ENCODE measurements at regions not wholly inside any gene's neighbourhood (a gene's known extent, or its start where the extent isn't known, plus 50 kb on each side); places are given as distances from the start of the nearest gene placed in this dataset.
"Not testable (repeated sequence)": the region's sequence is repeated elsewhere in the genome, so short reads cannot be mapped to it uniquely, and the experiment has no call there.

DNA sequence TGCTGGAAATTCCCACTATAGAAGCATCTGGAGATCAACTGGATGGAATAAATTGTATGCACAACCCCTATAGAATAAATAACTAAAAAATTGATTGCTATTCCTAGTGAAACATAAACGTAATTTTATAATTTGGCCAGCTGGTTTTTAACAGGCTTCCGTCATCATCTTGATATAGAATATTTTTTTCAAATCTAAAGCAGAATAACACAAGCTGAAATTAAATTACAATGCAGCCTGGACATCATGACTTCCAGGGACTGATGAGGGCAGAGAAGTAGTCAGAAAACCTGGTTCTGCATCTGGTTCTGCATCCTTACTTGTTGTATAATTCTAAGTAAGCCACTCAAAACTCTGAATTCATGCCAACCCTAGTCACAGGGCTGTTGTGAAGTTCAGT, 146.1 kb downstream of the MEX3B start:
- DNase-seq (ENCODE audit: low spot score) = no peak

GRCh38 chr15:81899024-81899423, 146.8 kb downstream of the MEX3B start:
- no peak for DNase-seq (ENCODE audit: low spot score)

- no peak for DNase-seq (ENCODE audit: low spot score)
Observed at GRCh38 chr15:81897057-81897677, 148.7 kb downstream of the MEX3B start.

DNA sequence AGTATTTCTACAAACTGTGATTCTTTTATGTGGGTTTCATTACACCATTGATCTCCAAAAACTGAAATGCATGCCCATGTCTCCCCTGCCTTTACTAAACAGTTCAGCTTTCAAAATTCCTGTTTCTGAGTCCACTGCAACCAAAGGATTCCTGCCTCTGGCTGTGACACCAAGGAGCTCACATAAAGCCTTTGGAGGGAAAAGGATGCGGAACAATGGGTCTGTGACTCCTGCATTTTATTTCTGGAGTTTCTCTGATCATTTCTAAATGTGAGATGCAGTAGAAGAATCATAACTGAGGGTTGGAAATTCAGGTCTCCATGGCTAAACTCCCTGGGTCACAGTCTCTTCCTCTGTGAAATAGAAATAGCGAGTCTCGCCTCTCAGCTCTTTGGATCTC, 149.5 kb downstream of the MEX3B start:
- no peak for DNase-seq (ENCODE audit: low spot score)

DNA sequence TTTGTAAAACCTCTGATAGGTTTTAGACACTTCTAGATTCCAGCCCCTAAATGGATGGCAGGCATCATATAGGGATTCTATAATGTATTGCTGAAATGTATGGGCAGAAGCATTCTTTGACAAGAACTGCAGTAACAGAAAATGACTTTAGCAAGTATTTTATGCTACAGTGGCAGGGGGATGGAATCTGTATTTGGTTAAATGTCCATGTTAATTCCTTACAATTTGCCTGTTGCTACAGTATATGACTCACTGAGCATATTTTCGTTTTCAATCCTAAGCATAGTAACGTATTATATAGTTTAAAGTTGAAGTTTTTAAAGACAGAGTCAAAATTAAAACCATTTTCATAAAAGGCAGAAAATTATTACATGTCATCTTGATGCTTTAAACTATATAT, 150.1 kb downstream of the MEX3B start:
- DNase-seq (ENCODE audit: low spot score) = no peak

DNA sequence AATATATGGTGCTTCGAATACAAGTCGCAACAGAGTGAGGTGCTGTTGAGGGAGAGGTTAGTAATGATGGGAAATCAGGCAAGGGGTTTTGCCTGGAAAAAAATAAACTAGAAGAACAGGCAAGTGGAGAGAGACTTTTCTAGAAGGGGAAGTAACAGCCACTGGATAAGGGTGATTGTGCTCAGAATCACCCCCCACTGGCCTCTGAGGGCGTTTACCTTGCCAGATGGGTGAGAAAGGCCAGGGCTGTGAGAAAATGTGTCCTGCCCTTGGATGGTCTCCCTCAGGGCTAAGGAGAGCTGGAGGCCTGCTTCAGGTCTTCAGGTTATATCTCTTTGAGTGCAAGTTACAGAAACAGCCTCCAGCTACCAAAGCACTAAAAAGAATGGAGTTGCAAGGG, 151.8 kb downstream of the MEX3B start:
- no peak for DNase-seq (ENCODE audit: low spot score)

DNA sequence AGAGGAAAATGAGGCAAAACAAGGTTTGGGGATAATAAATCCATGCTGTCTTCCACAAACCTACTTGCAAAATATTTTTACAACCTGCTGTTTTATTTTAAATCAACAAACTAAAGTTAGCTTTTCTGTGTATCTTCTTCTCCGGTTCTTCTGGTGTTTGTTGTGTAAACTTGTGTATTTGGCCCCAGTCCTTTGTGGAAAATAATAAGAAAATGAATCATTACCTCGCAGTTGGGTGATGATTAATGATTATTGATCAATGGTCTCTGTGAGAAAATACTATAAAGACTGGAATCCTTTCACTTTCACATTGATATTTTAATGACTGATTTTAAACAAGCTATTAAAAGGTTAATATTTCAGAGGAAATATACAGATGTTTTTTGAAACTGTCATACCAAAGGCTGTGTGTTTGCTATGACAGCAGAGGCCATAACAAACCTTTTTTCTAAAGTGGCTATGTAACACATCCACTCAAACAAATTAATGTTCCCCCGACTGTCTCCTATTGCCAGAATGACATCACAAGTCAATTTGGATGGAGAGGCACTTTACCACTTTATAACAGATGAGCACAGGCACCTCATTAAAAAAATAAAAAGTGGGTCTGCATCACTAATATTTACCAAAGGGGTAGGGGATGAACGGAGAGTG, 152.5 kb downstream of the MEX3B start:
- DNase-seq (ENCODE audit: low spot score) = no peak

DNA sequence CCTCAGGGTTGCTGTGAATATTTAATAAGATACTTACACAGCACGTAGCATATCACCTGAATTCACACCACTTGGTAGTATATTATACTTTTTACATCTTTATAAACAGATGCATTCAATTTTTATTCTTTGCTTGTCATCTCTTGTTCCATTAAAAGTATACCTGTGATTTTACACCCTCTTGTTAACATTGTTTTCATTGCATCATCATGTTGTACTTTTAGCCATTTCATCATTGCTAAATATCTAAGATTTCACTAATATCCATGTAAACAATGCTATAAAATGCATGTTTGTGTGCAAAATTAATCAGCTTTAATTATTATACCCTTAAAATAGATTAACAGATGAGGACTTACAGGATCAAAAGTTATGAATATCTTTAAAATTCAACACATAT, 155.3 kb downstream of the MEX3B start:
- DNase-seq (ENCODE audit: low spot score) = no peak

GRCh38 chr15:81889485-81889881, 156.3 kb downstream of the MEX3B start:
- no peak for DNase-seq (ENCODE audit: low spot score)

DNA sequence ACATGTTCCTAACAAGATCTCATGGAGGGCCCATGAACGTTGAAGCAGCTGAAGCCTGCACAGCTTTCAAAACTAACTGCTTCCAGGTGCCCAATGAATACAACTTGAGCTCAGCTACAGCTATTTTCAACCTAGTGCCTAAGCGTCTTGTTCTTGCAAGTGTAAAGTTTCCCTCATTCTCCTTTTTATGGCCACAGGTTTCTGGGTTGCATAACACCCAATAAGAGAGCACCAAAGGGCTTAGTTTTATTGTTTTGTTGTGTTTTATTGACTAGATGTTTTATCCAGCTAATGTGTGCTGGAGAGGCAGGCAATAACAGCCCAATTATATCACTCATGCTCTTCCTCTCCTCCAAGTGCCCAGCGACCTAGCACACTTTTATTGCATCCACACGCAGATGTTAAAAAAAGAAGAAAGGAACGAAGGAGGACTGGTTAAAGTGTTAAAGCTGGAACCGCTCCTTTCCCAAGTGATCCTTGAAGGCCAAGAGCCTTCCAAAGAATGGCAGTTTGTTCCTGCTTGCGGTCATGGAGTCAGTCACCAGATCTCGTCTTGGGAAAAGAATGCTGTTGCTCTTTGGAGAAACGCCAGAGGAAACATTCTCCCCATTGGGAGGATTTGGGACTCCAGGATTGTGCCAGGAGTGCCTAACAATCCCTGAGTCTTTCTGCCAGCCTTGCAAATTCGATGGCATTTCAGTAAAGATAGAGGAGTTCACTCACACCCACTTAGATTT, 156.9 kb downstream of the MEX3B start:
- no peak for DNase-seq (ENCODE audit: low spot score)

GRCh38 chr15:81887912-81888311, 157.9 kb downstream of the MEX3B start:
- DNase-seq (ENCODE audit: low spot score) = no peak

DNA sequence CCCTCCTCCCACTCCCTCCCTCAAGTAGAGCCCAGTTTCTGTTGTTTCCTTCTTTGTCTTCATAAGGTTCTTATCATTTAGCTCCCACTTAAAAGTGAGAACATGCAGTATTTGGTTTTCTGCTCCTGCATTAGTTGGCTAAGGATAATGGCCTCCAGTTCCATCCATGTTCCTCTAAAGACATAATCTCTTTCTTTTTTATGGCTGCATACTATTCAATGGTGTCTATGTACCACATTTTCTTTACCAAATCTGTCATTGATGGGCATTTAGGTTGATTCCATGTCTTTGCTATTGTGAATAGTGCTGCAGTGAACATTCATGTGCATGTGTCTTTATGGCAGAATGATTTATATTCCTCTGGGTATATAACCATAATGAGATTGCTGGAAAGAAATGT, 158.6 kb downstream of the MEX3B start:
- DNase-seq (ENCODE audit: low spot score) = not testable (repeated sequence)

DNA sequence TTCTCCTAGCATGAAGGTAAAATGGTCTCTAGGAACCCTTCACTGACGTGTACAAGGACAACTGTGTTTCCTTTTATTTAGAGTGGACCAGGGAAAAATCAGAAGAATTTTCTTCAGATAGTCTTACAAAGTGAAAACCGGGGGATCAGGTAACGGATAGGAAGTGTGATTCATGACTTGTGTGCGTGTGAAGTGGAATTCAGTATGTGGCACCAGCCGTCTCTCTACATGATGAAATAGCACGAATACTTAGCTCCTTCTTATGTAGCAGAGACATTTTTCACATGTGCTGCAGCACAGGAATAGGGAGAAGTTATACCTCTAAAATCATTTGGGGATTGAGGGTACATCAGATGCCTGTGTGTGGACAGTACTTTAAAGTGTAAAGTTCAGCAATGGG, 159.2 kb downstream of the MEX3B start:
- DNase-seq (ENCODE audit: low spot score) = no peak

DNA sequence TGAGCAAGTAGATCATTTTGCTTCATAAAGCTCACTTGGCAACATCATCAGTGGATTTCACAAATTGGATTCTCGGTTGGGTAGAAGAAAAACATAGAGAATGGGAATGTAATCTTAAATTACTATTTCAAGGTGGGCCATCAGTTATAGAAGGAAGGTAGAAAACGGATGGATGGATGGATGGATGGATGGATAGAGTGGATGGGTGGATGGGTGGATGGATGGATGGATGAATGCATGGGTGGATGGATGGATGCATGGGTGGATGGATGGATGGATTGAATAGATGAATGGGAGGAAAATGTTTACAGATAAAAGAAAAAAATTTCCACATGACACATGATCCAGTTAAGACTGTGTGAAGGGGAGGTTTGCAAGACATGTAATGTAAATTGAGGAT, 159.7 kb downstream of the MEX3B start:
- DNase-seq (ENCODE audit: low spot score) = no peak

DNA sequence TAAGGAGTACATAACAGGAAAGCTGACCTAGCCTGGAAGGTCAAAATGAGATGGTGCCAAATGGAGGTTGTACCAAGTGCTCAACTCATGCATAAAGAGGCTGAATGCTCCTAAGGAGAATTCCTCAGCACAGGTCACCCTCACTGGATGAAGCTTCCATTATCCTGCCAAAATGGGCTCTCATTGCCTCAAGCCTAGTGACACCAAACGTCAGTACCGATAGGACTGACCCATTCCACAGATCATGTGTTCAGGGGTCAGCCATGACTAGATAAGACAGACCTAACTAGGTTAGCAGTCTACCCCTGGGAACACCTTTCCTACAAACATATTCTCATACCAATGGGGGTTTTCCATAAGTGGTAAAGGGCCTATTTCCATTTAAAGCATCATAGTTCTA, 160.7 kb downstream of the MEX3B start:
- DNase-seq (ENCODE audit: low spot score) = no peak

DNA sequence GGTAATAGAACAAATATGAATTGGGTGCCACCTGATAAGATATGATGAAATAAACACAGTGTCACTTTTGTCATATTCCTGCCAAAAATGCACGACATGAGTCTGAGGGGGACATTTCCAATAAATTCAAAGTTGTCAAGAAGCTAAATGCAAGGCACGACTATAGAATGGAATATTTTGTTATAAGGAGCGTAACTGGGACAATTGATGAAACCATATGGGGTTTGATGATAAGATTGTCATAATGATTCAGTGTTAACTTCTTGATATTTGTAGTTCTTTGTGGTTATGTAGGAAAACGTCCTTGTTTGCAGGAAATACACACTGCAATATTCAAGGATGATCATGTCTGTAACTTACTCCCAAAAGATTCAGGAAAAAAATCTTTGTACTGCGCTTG, 163.3 kb downstream of the MEX3B start:
- DNase-seq (ENCODE audit: low spot score) = no peak

DNA sequence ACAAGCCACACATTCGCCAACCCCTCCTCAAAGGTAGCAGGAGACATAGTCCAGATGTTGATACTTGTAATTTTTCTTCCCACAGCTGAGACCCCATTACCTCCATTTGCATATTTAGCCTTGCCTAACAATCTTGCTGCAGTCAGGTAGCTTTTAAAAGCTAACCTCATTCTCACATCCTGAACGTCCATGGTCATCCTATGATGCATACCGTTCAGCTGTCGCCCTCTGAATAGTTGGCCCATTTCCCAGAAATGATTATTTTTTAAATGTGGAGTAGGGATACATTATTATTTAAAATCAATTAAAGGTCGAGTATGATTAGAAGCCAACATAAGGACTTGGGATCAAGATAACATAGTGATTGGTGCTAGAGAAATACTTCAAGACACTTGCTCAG, 165.0 kb downstream of the MEX3B start:
- DNase-seq (ENCODE audit: low spot score) = no peak

DNA sequence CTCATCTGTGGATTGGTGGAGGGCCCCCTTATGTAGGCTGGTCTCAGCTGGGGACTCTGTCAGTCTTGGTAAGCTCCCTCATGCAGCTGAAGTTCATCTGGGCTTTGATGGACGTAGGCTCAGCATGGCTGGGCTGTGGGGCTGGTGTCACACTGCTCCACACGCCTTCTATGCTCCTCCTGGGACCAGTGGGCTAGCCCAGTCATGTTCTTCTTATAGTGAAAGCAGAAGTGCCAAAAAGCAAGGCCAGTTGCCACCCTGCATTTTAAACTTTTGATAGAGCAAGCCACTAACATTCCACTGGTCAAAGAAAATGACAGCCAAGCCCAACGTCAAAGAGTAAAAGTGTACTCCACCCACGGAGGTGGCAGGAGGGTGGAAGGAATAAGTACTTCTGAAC, 165.5 kb downstream of the MEX3B start:
- no peak for DNase-seq (ENCODE audit: low spot score)

GRCh38 chr15:81875717-81876116, 170.1 kb downstream of the MEX3B start:
- not testable (repeated sequence) for DNase-seq (ENCODE audit: low spot score)

DNA sequence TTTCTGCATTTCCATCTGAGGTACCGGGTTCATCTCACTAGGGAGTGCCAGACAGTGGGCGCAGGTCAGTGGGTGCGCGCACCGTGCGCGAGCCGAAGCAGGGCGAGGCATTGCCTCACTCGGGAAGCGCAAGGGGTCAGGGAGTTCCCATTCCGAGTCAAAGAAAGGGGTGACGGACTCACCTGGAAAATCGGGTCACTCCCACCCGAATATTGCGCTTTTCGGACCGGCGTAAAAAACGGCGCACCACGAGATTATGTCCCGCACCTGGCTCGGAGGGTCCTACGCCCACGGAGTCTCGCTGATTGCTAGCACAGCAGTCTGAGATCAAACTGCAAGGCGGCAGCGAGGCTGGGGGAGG, 175.1 kb downstream of the MEX3B start:
- not testable (repeated sequence) for DNase-seq (ENCODE audit: low spot score)

DNA sequence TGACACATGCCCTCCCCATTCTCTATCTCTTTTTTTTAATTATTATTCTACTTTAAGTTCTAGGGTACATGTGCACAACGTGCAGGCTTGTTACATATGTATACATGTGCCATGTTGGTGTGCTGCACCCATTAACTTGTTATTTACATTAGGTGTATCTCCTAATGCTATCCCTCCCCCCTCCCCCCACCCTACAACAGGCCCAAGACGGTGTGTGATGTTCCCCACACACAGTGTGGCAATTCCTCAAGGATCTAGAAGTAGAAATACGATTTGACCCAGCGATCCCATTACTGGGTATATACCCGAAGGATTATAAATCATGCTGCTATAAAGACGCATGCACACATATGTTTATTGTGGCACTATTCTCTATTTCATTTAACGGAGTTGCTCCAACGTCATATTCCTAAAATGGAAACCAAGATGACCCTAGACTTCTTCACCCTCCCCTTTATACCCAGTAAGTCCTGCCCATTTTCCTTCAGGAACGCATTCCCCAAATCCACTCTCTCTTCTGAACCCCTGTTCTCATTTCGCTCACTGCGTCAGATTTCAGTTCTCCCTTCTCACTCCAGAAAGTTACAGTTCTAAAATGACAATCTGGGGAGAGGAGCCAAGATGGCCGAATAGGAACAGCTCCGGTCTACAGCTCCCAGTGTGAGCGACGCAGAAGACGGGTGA, 175.6 kb downstream of the MEX3B start:
- not testable (repeated sequence) for DNase-seq (ENCODE audit: low spot score)

DNA sequence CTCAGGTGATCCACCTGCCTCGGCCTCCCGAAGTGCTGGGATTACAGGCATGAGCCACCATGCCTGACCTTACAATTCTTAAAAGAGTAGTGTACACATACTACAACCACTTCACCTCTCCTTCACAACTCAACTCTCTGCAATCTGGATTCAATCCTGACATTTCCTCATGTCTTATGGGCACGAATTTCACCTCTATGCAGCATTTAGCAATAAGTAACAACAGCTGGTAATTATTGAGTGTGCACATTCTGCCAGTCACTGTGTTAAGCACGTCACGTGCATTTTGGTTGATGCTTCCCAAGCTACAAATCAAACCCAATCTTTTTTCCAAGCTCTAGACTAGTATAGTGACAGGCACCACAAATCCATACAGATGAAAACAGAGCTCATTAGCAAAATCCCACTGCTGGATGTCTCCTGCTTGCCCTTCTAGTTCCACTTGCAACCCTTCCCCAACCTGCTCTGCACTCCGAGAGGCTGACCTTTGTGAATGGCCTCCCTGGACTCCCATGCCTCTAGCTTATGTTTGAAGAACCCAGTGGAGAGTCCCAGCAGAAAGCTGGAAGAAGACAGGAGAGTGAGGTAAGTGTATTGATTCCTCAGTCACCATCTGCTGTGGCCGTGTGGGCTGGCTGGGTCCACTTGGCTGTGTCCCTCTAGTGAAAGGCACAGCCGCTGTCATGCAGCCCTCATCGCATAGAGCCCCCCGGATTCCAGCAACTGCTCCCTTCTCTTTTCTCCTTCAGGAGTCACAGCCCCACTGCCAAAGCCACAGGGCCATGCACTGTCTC, 176.5 kb downstream of the MEX3B start:
- DNase-seq (ENCODE audit: low spot score) = no peak

Data from globus pallidus (tissue), 1 donor.